Ishikawa (cell line): ENCODE measurements at regions not wholly inside any gene's neighbourhood (a gene's known extent, or its start where the extent isn't known, plus 50 kb on each side); places are given as distances from the start of the nearest gene placed in this dataset.

Experiments
- CEBPB ChIP-seq: IDR thresholded peaks from 2 replicates; pipeline ENCODE4 v1.6.1; 2012
- CREB1 ChIP-seq: IDR thresholded peaks from 2 replicates; pipeline ENCODE4 v1.6.1; 2012; ENCODE audit warnings: low read depth
- EGR1 ChIP-seq: IDR thresholded peaks from 2 replicates; pipeline ENCODE4 v1.6.1; 2012
- EP300 ChIP-seq: IDR thresholded peaks from 2 replicates; pipeline ENCODE4 v1.6.1; 2012; ENCODE audit warnings: borderline replicate concordance
- FOXM1 ChIP-seq: IDR thresholded peaks from 2 replicates; pipeline ENCODE4 v1.6.1; 2012; ENCODE audit warnings: low read depth, borderline replicate concordance
- NFIC ChIP-seq: IDR thresholded peaks from 2 replicates; pipeline ENCODE4 v1.6.1; 2012
- RAD21 ChIP-seq: IDR thresholded peaks from 2 replicates; pipeline ENCODE4 v1.6.1; 2012; ENCODE audit warnings: low read depth
- TAF1 ChIP-seq: IDR thresholded peaks from 2 replicates; pipeline ENCODE4 v1.6.1; 2012; ENCODE audit warnings: low read depth, mild to moderate bottlenecking
- TCF12 ChIP-seq: IDR thresholded peaks from 2 replicates; pipeline ENCODE4 v1.6.1; 2012; ENCODE audit warnings: low read depth
- TEAD4 ChIP-seq: IDR thresholded peaks from 2 replicates; pipeline ENCODE4 v1.6.1; 2012
- YY1 ChIP-seq: IDR thresholded peaks from 2 replicates; pipeline ENCODE4 v1.6.1; 2012; ENCODE audit warnings: low read depth
- ZBTB7A ChIP-seq: IDR thresholded peaks from 2 replicates; pipeline ENCODE4 v1.6.1; 2012; ENCODE audit warnings: low read depth
- TF ChIP-seq, protein P1 (sequence below): IDR thresholded peaks from 2 replicates; pipeline ENCODE4 v1.6.1; 2012; ENCODE audit warnings: low read depth, mild to moderate bottlenecking
- TF ChIP-seq, protein P2 (sequence below): IDR thresholded peaks from 2 replicates; pipeline ENCODE4 v1.6.1; 2012
- TF ChIP-seq, protein P3 (sequence below): IDR thresholded peaks from 2 replicates; pipeline ENCODE4 v1.6.1; 2012

DNA sequence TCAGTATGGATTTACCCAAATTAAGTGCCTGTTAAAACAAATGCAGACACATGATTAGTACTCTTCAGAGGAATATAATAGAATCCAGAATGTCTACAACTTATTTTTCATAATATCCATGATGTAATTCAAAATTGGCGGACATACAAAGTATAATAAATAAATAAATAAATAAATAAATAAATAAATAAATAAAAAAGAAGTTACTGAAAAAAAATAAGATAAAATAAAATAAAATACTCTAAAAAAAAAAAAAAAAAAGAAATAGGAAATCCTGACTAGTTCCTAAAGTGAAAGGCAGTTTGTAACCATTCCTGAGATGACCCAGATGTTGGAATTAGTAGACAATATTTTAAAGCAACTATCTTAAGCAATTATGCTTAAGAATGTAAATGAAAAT is 219.0 kb upstream of the SPAG17 start:
- no peak for TF ChIP-seq TAF1
- TF ChIP-seq CREB1: no peak
- no peak for TF ChIP-seq TCF12
- TF ChIP-seq, protein P1, sequence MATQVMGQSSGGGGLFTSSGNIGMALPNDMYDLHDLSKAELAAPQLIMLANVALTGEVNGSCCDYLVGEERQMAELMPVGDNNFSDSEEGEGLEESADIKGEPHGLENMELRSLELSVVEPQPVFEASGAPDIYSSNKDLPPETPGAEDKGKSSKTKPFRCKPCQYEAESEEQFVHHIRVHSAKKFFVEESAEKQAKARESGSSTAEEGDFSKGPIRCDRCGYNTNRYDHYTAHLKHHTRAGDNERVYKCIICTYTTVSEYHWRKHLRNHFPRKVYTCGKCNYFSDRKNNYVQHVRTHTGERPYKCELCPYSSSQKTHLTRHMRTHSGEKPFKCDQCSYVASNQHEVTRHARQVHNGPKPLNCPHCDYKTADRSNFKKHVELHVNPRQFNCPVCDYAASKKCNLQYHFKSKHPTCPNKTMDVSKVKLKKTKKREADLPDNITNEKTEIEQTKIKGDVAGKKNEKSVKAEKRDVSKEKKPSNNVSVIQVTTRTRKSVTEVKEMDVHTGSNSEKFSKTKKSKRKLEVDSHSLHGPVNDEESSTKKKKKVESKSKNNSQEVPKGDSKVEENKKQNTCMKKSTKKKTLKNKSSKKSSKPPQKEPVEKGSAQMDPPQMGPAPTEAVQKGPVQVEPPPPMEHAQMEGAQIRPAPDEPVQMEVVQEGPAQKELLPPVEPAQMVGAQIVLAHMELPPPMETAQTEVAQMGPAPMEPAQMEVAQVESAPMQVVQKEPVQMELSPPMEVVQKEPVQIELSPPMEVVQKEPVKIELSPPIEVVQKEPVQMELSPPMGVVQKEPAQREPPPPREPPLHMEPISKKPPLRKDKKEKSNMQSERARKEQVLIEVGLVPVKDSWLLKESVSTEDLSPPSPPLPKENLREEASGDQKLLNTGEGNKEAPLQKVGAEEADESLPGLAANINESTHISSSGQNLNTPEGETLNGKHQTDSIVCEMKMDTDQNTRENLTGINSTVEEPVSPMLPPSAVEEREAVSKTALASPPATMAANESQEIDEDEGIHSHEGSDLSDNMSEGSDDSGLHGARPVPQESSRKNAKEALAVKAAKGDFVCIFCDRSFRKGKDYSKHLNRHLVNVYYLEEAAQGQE: no peak
- no peak for TF ChIP-seq EGR1
- no peak for TF ChIP-seq CEBPB
- TF ChIP-seq FOXM1: no peak
- no peak for TF ChIP-seq NFIC
- no peak for TF ChIP-seq TEAD4
- TF ChIP-seq RAD21: no peak
- TF ChIP-seq ZBTB7A: no peak
- TF ChIP-seq EP300: no peak
- TF ChIP-seq, protein P2, sequence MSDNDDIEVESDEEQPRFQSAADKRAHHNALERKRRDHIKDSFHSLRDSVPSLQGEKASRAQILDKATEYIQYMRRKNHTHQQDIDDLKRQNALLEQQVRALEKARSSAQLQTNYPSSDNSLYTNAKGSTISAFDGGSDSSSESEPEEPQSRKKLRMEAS: no peak
- no peak for TF ChIP-seq YY1
- TF ChIP-seq, protein P3, sequence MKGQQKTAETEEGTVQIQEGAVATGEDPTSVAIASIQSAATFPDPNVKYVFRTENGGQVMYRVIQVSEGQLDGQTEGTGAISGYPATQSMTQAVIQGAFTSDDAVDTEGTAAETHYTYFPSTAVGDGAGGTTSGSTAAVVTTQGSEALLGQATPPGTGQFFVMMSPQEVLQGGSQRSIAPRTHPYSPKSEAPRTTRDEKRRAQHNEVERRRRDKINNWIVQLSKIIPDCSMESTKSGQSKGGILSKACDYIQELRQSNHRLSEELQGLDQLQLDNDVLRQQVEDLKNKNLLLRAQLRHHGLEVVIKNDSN: no peak

DNA sequence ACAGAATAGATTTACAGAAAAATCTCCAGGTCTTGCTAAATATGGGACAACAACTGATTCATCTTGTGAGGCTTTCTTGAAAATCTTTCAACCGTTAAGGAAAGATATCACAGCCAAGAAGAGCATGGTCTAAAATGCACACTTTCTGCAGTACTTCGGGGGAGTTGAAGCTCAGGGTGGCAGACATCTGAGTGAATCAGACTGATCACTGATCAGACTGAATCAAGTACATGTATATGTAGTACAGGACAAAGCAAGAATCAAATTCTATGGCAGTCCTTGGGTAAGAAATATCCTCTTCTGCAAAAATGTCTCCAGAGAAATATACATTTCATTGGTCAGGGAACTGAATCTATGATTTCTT is 212.4 kb upstream of the SPAG17 start:
- TF ChIP-seq TEAD4 (no peak), EP300 (no peak), NFIC (no peak), CREB1 (no peak)
- TF ChIP-seq, protein P3: no peak

DNA sequence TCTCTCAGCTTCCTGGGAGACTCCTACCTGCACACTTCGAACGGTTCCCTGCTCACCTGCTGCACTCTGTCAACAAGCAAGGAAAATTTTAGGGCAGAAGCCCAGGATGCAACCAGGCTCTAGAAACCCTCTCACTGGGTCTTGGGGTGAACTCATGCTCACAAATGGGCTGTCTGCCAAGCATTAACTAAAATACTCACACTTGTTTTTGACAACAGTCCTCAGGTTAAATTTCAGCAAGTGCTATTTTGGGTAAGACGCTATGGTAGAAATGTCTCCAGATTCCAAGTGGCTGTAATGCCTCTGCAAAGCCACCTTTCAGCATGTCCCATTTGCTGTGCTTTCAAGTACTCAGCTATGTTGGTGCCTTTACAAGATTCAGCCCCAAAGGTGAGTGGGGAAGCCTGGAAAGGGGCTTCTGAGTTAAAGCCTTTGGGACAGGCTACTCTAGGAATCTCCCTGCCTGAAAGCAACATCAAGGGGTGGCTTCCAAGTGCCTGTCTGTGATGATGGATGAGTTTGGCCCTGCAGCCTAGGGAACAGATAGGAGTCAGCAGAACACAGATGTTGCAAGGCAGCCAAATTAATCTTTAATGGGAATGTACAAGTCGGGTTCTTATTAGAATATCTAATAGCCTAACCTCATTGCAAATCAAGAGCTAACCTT is 211.9 kb upstream of the SPAG17 start:
- TF ChIP-seq TAF1 (no peak), CEBPB (no peak), EGR1 (no peak), CREB1 (no peak), FOXM1 (no peak), TEAD4 (no peak), RAD21 (no peak)
- TF ChIP-seq, protein P2: no peak
- TF ChIP-seq, protein P1: no peak

DNA sequence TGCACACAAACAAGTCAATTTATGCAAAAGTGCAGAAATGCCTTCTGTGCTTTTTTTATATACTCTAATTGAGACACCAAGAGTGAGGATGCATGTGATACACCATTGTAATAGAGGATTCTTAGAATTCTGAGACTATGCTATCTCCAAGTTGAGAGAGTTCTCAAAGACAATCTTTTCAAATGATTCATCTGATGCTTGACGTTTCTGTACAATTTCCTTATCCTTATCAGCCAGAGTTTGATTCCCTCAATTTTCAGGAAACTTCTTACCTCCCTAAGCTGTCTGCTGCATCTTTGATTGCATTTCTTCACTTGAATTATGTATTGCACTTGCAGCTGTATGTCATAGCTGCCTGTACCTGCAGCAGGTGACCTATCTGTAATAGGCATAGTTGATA is 211.3 kb upstream of the SPAG17 start:
- TF ChIP-seq EGR1 (no peak), EP300 (no peak), ZBTB7A (no peak)
- TF ChIP-seq, protein P1: no peak

DNA sequence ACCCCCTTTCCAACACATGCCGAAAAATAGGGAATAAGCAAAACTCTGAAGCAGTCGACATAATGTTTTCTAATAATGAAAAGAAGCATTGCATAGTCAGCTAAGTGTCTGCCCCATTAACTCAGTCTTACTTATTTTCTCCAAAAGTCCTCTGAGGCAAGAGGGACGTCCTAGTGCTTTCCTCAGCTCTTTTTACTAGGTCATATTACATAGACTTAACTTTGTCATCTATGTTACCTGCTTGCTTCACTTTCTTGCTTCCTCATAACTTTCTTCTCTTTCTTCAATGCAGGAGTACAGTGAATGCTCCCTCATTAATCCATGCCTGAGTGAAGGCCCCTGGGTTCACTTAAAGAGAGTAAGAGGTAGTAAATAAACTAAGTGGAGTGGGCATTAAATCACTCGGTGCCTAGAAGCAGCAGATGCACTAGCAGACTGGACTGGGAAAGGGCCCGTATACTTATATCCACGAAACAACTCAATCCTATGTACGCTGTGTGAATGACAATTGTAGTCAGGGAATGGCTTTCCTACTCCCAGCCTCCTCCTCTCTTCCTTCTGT is 210.5 kb upstream of the SPAG17 start:
- TF ChIP-seq, protein P2: no peak
- TF ChIP-seq YY1: no peak
- TF ChIP-seq EP300: no peak
- TF ChIP-seq TEAD4: no peak
